ENCODE measurements at regions not wholly inside any gene's neighbourhood (a gene's known extent, or its start where the extent isn't known, plus 50 kb on each side); places are given as distances from the start of the nearest gene placed in this dataset.
"Not testable (repeated sequence)": the region's sequence is repeated elsewhere in the genome, so short reads cannot be mapped to it uniquely, and the experiment has no call there.

DNA sequence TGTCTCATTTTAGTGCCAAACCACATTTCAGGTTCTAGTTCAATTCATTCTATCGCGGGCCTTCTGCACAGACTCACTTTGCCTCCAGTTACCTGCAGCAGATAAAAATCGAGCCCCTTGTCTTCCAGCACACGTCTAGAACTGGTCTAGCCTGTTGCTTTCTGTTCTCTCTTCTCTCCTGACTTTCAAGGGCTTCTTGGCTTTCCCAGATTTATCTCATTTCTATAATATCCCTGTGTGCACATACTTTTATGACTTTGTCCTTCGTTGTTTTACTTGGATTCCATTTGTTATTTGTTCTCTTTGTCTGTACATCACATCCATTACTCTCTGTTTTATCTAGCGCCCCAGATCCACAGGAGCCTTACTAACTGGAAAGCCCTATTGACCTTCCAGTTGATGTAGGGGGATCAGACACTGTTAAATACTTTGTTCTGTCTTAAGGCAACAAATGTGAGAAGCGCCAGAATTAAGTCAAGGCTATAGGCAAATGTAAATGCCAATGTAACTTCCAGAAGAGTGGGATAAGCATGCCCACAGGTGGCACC lies 284.5 kb upstream of the ADGRL4 start:
- no peak for DNase-seq

DNA sequence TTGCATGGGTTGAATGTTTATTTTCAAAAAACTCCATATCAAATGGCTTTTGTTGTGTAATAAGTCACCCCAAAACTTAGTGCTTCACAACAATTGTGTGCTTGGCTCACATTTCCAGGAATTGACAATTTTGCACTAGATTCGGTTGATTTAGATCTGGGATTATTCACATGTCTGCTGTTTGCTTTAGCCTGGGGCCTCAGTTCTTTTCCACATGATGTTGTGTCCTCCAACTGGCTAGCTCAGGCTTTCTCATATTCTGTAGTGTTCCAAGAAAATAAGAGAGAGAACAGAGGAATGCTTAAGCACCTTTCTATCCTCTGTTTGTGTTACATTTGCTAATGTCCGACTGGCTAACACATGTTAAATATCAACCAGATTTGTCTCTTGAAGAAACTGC lies 281.5 kb upstream of the ADGRL4 start:
- no peak for DNase-seq

DNA sequence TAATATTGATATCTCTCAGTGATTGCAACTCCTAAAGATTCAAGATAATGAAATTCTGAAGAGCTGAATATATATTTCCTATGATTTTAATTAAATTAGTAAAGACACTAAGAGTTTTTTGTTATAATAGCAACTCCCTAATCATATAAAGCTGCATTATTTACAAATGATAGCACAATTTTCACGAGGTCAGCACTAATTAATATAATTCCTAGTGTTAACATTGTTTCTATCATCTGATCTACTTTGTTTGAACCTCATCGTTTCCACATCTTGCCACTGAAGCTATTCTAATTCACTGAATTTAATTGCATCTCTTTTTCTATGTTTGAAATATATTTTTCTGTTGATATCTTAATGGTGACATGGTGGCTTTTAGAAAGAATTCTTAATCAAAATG lies 279.1 kb upstream of the ADGRL4 start:
- no peak for DNase-seq

DNA sequence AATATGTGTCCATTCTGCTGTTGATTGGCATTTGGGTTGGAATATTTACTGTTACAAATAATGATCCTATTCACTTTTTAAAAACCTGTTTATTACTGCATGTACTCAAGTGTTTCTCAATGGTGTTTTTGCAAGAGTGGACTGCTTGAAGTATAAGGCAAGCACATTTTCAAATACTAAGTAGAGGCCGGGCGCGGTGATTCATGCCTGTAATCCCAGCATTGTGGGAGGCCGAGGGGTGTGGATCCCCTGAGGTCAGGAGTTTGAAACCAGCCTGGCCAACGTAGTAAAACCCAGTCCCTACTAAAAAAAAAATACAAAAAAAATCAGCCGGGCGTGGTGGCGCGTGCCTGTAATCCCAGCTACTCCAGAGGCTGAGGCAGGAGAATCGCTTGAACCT lies 276.9 kb upstream of the ADGRL4 start:
- no peak for DNase-seq

DNA sequence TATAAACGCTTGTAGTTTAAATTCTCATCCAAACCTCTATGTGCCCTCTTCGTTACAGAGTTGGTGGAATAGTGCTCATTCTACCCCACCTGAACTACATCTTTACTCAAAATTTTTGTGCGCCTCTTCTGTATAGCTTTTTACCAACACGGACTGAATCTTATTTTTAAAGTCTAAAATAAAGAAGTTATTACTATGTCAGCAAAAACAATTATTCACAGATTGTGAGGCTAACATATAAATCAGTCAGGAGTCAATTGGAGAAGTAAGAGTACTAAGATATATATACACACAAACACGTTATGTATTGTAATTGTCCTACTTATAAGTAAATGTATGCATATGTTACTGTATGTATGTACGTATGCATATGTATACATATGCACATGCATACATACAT lies 274.9 kb upstream of the ADGRL4 start:
- DNase-seq = no peak

DNA sequence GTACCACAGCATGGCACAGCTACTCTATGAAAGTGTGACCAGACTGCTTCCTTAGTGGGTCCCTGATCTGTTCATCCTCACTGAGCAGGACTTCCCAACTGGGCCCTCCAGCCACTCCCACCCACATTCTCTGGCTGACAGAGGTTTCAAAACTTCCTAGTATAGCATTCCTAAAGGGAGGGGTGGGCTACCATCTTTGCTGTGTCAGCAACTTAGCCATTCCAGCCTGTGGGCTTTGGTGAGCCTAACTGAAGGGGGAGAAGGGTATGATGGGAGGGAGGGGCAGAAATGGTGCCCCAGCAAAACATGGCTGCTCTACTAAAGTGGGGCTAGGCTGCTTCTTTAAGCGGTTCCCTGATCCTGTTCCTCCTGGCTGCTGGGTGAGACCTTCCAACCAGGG lies 265.2 kb upstream of the ADGRL4 start:
- no peak for DNase-seq

DNA sequence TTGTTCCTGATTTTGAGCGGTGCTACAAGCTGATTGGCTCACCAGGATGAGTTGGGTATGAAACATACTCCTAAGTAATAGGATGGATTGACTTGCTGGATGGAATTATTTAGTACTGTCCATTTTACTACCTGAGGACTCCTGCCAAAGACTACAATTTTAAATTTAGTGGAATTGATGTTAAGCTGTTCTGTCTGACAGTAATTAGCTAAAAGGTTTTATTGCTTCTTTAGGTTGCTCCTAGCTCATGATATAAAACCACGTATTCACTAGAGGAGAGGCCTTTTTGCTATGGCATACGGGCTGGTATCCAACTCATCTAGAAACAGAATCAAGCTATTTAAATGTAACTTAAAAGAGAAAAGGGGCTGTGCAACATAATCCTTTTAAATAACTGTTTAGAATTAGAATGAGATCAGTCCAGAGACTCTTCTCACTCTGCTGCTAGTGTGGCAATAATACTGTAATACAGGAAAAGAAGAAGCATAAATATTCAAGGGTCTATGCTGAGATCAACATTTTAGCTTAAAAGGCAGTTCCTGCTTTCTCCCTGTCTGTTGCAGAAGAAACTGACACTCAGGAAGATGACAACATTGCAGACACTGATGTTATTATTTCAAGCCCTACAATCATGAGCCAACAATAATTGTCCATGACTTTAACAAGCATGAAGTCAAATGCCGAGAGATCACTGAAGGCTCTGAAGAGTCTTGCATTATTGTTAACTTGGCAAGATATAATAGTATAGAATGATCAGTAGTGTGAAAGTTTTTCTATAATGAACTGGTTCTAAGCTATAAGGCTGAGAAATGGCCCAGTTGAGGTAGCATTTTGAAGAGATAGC lies 258.7 kb upstream of the ADGRL4 start:
- no peak for DNase-seq

DNA sequence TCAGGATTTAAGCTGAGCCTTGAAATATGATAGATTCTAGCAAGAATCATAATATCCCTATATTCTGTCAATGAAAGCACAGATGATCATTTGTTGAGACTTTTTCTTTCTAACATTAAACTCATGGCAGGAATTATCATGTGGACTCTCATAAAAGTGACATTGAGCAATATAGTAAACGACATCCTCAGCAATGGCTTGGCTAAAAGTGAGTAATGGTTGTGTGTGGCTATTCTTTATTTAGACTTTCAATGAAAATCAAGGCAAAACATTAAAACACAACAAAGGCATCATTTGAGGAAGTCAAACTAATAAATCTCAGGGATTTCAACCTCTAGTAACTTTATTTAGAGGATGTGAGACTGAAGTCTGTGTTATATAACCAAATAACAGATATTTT lies 257.8 kb upstream of the ADGRL4 start:
- DNase-seq = no peak

DNA sequence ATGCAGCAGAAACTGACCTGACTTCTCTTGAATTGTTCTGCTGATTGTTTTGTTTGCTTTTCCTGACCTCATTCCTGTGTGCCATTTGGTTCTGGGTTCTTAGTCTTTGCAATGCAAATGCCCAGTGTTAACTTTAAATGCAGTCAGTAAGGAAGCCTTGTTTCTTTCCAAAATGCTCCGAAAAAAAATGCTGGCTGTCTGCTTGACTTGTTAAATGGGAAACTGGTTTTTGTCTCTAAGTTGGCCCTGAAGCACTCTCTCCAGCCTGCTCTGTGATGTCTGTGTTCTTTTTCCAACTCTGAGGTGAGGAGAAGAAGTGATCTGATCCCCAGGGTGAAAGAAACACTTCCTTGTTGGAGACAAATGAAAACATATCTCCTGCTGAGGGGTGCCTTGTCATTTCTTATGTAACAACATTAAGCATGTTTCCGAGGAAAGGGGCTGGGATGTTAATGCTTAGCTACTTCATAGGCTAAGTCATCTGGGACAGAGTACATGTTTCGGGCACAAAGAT lies 256.3 kb upstream of the ADGRL4 start:
- no peak for DNase-seq

DNA sequence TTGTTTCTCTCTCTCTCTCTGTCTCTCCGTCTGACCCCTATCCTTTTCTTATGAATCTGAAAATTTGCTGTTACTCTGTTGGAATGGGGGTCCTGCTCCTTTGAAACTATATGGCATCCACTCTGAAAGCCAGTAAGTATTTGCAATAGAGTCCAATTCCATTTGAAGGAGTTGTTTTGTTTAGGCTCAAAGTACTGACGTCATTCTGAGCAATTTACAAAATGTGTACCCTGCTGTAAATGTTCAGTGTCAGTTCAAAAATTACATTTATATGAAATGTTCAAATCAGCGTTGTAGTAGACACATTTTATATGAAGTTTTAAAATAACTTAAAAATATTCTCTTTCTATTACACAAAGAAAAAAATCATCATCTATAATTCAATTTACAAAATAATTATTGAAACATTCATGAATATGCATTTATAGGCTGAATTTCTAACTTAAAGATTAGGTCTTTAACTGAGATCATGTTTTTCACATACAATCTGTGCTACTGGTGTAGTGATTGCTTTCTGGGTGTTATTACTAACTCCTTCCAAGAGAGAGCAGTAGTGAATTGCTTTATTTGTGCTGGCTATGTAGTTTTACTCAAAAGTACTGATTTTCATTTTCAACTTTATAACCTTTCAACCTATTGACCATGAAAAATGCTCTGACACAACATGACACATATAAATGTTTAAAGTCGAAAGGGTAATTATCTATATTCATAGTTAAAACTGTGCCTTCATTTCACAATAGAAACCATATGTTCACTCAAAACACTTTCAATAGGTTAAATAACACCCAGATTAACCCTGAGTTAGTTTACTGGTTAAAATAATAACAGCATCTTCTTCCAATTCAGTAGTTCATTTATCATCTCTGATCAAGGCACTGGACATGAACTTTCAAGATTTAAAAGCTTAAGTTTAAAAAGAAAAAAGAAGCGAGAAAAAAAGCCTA lies 253.1 kb upstream of the ADGRL4 start:
- DNase-seq = no peak

DNA sequence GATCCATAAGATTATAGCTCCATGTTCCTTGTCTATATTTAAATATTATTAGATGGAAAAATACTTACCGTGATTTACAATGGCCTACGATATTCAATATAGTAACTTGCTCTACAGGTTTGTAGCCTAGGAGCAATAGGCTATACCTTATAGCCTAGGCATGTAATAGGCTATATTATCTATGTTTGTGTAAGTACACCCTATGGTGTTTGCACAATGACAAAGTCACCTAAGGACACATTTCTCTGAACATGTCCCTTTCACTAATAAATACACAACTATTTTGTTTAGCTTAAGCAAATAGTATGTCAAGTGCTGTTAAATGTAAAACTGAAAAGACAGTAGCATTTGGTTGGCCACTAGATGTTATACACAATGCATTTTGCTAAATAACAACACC lies 248.9 kb upstream of the ADGRL4 start:
- DNase-seq = no peak

DNA sequence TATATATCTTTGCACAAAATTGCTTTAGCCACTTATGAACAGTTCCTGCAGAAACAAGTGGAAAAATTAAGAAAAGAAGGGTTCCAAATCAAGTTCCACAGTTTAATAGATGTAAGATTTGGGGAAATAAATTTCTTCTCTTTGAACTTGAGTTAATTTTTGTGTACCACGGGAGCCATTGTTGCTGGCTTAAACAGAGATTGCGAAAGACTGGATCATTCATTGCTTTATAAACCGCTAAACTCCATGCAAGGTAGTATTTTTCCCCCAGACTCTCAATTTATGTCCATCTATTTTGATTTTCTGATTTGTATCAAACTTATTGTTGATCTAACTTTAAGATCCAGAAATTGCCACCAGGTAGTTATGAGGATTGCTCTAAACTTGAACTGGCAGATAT lies 246.1 kb upstream of the ADGRL4 start:
- DNase-seq = no peak

DNA sequence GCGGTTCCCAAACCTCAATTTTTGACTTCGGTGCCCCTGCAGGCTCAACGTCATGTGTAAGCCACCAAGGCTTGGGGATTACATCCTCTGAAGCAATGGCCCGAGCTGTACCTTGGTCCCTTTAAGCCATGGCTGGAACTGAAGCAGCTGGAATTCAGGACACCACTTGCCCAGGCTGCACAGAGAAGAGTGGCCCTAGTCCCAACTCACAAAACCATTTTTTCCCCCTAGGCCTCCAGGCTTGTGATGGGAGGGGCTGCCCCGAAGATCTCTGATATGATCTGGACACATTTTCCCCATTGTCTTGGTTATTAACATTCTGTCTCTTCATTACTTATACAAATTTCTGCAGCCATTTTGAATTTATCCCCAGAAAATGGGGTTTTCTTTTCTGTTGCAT lies 233.3 kb upstream of the ADGRL4 start:
- no peak for DNase-seq

DNA sequence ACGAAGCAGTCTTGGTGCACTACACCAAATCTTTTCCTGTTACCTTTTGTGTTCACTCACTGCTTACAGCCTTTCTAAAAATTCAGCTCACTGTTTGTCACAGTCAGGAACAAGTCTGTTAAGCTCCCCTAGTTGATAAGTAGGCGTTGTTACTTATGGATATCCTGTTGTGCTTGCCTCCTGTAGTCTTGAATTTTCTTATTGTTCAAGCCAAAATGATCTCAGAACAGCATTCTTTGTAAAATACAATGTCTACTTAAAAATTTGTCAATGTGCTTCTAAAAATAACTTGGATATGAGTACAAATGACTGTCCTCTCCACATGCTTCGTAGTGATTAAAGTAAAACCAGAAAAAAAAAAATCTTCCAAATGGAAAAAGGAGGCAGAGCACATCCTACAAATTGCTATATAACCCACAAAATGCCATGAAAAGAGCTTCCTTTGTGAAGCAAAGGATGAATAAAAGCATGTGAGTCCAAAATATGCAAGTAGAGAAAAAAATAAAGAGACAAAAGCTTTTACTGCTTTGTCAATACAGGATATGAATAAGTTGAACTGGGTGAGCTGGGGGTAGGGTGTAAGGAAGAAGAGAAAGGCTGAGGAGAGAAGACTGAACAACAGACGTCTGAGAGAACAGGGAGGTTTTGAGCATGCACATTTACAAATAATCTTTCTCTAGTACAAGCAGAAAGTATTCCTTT lies 228.9 kb upstream of the ADGRL4 start:
- no peak for DNase-seq

DNA sequence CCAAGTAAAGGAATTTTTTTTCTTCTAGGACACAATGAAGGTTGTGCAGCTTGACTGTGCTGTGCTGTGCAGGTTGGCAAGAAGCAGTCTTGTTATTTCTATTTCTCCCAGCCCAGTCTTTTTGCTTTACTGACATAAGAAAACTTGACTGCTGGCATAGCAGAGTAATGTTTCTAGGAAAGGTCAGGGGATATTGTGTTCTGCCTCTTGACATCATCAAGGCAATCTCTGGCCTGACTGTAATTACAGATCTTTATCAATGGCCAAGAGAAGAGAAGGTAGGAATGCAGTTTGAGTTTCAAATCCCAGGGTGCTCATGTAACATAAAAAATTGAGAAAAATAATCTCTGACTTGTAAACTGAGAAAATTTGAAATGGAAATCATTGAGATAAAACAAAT lies 226.3 kb upstream of the ADGRL4 start:
- no peak for DNase-seq

DNA sequence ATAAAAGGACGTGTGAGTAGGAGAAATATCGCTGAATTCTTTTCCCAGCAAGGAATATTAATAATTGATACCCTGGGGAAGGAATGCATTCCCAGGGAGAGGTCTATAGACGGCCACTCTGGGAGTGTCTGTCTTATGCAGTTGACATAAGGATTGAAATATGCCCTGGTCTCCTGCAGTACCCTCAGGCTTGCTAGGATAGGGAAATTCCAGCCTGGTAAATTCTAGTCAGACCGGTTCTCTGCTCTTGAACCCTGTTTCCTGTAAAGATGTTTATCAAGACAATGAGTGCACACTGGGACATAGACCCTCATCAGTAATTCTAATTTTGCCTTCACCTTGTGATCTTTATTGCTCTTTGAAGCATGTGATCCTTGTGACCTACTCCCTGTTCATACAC lies 224.2 kb upstream of the ADGRL4 start:
- DNase-seq = not testable (repeated sequence)

DNA sequence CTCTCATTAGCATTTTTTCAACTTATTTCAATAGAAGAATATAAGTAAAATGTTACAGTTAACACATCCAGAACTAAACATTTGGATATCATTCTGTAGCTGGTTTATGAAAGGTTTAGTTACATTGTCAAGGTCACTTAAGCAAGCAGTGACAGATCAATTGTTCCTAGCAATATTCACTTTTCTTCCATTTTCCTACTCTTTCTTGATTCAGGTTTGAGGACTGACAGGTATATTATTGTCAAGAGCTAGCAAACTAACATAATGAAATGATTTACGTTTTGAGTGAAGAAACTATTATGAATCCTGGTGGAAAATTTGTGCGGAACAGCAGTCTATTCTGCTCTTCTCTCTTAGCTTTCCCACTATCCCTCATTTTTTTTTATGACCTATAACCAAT lies 220.4 kb upstream of the ADGRL4 start:
- no peak for DNase-seq

DNA sequence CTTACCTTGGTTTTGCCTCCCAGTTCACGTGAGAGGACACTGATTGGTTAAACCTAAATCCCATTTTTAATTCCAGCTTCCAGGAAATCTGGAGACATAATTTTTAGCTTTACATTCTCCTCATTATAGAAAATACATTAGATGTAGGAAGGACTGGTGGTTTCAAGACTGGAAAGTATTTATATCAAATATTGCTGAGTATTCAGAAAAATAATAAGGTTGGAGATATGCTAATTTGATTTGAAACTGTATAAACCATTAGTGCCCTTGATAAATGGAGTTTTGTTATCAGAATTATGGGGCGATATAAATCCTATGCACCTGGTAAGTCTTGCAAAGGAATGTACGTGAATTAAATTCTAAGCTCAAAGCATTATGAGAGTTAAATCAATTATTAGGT lies 218.0 kb upstream of the ADGRL4 start:
- no peak for DNase-seq

DNA sequence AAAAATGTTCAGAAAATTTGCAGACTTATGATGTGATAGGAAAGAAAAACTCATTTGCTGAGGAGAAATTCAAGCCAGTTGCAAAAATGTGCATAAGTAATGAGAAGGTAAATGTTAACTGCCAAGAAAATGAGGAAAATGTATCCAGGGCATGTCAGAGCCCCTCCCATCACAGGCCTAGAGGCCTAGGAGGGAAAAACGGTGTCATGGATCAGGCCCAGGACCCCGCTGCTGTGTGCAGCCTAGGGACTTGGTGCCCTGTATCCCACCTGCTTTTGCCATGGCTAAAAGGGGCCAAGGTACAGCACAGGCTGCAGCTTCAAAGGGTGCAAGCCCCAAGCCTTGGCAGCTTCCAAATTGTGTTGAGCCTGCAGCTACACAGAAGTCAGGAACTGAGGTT lies 214.0 kb upstream of the ADGRL4 start:
- no peak for DNase-seq

DNA sequence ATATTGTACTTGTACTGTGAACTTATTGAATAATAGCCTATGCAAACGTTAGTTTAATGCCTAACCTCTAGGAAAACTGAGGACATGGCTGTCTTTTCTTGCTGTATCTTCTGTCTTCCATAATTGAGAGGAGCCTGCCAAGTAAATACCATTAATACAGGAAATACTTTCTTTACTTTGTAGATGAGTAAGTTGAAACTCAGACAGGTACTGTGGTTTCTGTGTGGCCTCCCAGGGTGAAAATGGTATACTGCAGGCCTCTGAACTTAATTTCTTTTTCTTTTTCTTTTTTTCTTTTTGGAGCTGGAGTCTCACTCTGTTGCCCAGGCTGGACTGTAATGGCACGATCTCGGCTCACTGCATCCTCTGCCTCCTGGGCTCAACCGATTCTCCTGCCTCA lies 208.8 kb upstream of the ADGRL4 start:
- no peak for DNase-seq

DNA sequence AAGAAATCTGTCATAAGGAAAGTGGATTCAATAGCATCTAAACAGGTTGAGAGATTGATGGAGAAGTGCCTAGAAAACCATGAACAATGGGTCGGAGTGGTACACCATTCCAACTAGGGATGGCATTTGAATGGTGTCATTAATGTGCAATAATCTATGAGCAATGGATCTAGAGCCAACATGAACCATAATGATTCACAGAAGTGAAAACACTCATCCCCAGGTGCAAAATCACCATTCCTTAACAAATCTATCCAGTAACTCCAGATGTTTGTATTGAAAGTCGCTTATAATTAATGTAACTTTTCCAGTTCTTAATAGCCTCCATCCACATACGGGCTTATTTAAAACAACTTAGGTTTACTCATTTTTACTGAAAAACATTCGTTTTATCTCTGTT lies 201.3 kb upstream of the ADGRL4 start:
- no peak for DNase-seq

DNA sequence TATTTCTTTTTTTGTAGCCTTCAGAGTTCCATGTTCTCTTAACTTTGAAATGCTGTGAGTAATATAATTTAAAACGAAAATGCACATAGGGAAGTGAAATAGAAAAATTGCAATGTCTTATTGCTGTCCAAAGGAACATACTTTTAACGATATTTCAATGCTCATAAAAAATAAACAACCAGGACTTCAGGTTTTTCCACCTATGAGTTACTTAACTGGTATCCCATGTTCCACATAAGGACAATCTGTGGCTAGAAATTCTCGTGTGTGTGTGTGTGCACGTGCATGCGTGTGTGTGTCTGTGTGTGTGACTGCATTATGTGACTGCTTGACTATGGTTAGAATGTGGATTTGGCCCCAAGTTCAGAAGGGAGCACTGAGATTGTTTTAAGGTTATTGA lies 200.8 kb upstream of the ADGRL4 start:
- DNase-seq = no peak
